Cardiac muscle cell (in vitro differentiated cells and primary cell): ENCODE measurements at regions not wholly inside any gene's neighbourhood (a gene's known extent, or its start where the extent isn't known, plus 50 kb on each side); places are given as distances from the start of the nearest gene placed in this dataset.

ENCODE experiments used
- DNase-seq, 2 donors: peaks; one replicate each; pipeline versions ENCODE4 v3.0.0 to v3.0.0-alpha.2; 2010 to 2017; ENCODE audit warnings: low read depth in 1 of 2, low spot score in 1 of 2
- H3K27ac ChIP-seq: fragments of 200-600 bp; sonication (generic); 2 replicates; pipeline ENCODE4 v1.5.1; 2016
- H3K27me3 ChIP-seq: fragments of 200-600 bp; sonication (generic); 2 replicates; pipeline ENCODE4 v1.6.0; 2016; ENCODE audit warnings: control low read depth
- H3K36me3 ChIP-seq: fragments of 200-600 bp; sonication (generic); 2 replicates; pipeline ENCODE4 v1.5.1; 2016; ENCODE audit warnings: control low read depth
- H3K4me1 ChIP-seq: fragments of 200-600 bp; sonication (generic); 2 replicates; pipeline ENCODE4 v1.8.1; 2017; ENCODE audit warnings: low read depth, mild to moderate bottlenecking, mixed run types
- H3K4me3 ChIP-seq: fragments of 200-600 bp; sonication (generic); 2 replicates; pipeline ENCODE4 v1.5.1; 2016; ENCODE audit warnings: mild to moderate bottlenecking
- H3K9me3 ChIP-seq: fragments of 200-600 bp; sonication (generic); 2 replicates; pipeline ENCODE4 v1.5.1; 2017; ENCODE audit warnings: low read depth, mild to moderate bottlenecking, control low read depth
- TF ChIP-seq, protein P1 (sequence below): IDR thresholded peaks from 2 replicates; pipeline ENCODE4 v1.5.1; 2012; ENCODE audit warnings: low read depth, mild to moderate bottlenecking, low read length

DNA sequence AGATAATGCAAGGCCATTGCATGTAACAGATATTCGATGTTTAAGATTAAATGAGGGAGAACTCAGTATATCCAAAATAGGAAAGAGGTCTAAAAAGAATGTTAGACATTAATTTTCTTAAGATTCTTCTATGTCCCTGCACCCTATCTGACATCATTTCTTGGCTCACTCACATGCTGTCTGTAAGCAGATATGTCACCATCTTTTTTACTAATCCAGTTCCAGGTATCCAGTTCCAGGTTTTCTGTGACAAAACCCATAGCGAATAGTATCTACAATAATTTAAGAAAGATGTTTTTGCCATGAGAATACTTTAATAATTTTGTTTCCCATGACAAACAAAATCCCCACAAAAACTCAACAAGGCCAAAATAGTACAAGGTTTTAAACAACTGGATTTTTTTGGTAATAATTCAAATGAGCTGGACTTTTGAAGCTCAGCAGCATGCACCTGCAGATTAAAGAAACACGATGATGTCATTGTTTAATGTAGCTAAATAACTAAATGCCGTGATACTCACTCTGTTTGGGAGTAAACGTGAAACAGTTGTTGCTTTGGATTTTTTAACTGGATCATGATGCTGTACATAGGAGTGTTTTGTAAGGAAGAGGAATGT, 867.6 kb downstream of the EPHA3 start:
- Histone ChIP-seq H3K36me3 (no peaks in the 10 kb centered on the region), H3K9me3 (no peaks in the 10 kb centered on the region), H3K4me1 (no peaks in the 10 kb centered on the region), H3K27me3 (no peaks in the 10 kb centered on the region), H3K27ac (no peak overlapping the region), H3K4me3 (no peak overlapping the region)
- TF ChIP-seq, protein P1, sequence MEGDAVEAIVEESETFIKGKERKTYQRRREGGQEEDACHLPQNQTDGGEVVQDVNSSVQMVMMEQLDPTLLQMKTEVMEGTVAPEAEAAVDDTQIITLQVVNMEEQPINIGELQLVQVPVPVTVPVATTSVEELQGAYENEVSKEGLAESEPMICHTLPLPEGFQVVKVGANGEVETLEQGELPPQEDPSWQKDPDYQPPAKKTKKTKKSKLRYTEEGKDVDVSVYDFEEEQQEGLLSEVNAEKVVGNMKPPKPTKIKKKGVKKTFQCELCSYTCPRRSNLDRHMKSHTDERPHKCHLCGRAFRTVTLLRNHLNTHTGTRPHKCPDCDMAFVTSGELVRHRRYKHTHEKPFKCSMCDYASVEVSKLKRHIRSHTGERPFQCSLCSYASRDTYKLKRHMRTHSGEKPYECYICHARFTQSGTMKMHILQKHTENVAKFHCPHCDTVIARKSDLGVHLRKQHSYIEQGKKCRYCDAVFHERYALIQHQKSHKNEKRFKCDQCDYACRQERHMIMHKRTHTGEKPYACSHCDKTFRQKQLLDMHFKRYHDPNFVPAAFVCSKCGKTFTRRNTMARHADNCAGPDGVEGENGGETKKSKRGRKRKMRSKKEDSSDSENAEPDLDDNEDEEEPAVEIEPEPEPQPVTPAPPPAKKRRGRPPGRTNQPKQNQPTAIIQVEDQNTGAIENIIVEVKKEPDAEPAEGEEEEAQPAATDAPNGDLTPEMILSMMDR = no peak
- DNase-seq = no peak

DNA sequence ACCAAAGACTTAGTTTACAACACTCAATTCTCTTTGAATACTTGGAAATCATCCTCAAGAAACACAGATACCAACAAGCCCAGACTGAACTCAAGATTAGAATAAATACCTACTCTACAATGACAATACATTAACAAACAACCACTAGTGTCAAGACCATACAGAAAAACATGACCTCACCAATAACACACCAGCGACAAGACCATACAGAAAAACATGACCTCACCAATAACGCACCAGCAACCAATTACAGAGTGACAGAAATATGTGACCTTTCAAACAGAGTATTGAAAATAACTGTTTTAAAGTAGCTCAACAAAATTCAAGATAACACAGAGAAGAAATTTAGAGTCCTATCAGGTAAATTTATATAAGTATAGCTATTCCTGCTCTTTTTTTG, 876.0 kb downstream of the EPHA3 start:
- Histone ChIP-seq H3K27me3 (no peaks in the 10 kb centered on the region), H3K4me3 (no peak overlapping the region), H3K4me1 (no peaks in the 10 kb centered on the region), H3K36me3 (no peaks in the 10 kb centered on the region), H3K27ac (no peak overlapping the region), H3K9me3 (no peaks in the 10 kb centered on the region)
- TF ChIP-seq, protein P1 = no peak
- DNase-seq = no peak

DNA sequence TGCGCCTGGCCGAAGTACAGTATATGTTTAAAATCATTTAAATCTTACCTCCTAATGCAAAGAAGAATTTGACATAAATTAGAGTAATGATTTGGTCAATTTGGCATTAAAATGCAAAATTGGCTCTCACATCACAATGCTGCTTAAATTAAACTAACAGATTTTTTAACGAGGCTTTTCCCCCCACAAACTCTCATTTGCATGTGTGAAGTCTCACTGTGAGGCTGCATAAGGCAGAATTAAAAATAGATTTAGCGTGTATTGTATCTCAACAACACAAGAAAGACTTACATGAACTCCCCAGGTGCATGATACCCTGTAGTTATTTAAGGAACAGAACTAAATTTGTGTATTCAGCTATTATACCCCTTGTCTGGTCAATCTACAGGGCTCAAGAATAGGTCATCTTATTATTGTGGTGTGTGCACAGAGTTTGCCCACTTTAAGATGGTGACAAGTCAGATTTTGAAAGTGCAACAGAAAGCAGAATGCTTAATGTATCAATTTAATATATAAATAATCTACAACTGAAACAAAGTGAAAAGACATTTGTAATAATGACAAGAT, 897.9 kb downstream of the EPHA3 start:
- Histone ChIP-seq H3K4me1 (peaks cover 23% of the 10 kb centered on the region), H3K4me3 (no peak overlapping the region), H3K27me3 (no peaks in the 10 kb centered on the region), H3K27ac (no peak overlapping the region), H3K36me3 (no peaks in the 10 kb centered on the region), H3K9me3 (no peaks in the 10 kb centered on the region)
- no peak for DNase-seq
- TF ChIP-seq, protein P1 = no peak

DNA sequence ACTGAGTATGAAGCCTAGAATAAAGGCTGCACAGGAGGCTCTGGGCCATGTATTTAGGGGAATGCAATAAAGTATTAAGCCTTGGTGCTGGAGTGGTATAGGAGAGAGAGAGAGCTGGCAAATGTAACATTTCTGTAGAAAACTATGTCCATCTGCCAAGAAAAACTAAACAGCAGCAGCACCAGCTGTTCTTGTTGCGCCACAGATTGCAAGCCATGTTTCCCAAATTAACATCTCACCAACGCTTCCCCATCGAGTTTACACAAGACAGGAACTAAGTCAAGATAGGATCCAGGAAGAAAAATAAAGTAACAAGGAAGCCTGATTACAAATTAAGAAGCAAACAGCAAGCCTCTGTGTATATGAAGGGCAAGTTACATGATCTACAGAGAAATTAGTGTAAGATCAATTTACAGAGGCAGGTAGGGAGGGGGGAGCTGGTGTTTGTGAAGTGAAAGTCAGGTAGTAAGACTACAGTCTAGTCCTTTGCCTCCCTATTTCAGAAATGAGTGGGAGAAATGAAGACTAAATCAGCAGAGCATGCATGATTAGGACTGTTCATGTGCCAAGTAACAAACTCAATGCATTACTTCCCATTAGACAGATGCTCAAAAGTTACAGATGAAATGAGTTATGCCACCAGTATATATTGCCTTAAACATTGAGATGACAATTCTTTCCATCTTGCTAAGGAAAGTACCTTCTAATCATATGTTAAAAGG, 900.5 kb downstream of the EPHA3 start:
- peaks cover 36% of the 10 kb centered on the region for H3K4me1 ChIP-seq

DNA sequence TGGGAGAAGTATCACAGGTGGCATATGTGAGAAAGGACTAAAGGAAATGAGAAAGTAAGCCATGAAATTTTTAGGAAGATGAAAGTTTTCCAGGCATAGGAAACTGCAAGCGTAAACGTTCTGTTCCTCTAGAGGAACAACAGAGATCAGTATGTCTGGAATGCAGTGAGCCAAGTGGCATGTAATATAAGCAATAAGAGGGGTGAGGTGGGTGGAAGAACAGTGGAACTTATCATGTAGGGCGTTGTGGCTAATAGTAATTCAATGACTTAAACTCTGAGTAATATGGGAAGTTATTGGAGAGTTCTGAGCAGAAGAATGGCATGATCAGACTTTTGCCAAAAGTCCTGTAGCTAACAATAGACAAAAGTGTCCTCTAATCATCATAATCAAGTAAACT, 902.9 kb downstream of the EPHA3 start:
- Histone ChIP-seq H3K27me3 (no peaks in the 10 kb centered on the region), H3K36me3 (no peaks in the 10 kb centered on the region), H3K9me3 (no peaks in the 10 kb centered on the region), H3K4me3 (no peak overlapping the region), H3K27ac (peak overlapping the region; percentile 98), H3K4me1 (peaks cover 36% of the 10 kb centered on the region)
- DNase-seq = peak; percentile 75 to 76
- TF ChIP-seq, protein P1 = no peak

More for the DNA sequence above, 900.5 kb downstream of the EPHA3 start:
- TF ChIP-seq, protein P1 = no peak
- no peaks in the 10 kb centered on the region for H3K36me3 ChIP-seq
- DNase-seq = peak in 1 of 2 donors; percentile 90
- no peak overlapping the region for H3K4me3 ChIP-seq
- no peaks in the 10 kb centered on the region for H3K9me3 ChIP-seq
- no peak overlapping the region for H3K27ac ChIP-seq
- no peaks in the 10 kb centered on the region for H3K27me3 ChIP-seq
